DOHH2 (cell line): ENCODE measurements at regions not wholly inside any gene's neighbourhood (a gene's known extent, or its start where the extent isn't known, plus 50 kb on each side); places are given as distances from the start of the nearest gene placed in this dataset.
A peak's percentile ranks its signal among the peaks of the same experiment; 100 is the strongest.

Experiments used
- H3F3A ChIP-seq: fragments of 200-600 bp; sonication (generic), shearing (Covaris generic); 2 replicates; pipeline ENCODE4 v1.6.0; 2016; ENCODE audit warnings: antibody characterized with exemption, mild to moderate bottlenecking; ENCODE audit not compliant: control insufficient read depth, insufficient read depth
- H3K27ac ChIP-seq: fragments of 200-600 bp; sonication (generic); 2 replicates; pipeline ENCODE4 v1.5.1; 2014; ENCODE audit warnings: low read depth, mild to moderate bottlenecking, low read length, moderate library complexity
- H3K27me3 ChIP-seq: fragments of 200-600 bp; sonication (generic); 2 replicates; pipeline ENCODE4 v1.6.1; 2014; ENCODE audit warnings: mild to moderate bottlenecking, low read length, mixed read lengths; ENCODE audit not compliant: control insufficient read depth
- H3K36me3 ChIP-seq: fragments of 200-600 bp; sonication (generic); 2 replicates; pipeline ENCODE4 v1.6.1; 2014; ENCODE audit warnings: mild to moderate bottlenecking, low read length, moderate library complexity, mixed read lengths; ENCODE audit not compliant: control insufficient read depth
- H3K4me1 ChIP-seq: fragments of 200-600 bp; sonication (generic); 2 replicates; pipeline ENCODE4 v1.6.1; 2014; ENCODE audit warnings: mild to moderate bottlenecking, low read length, mixed read lengths; ENCODE audit not compliant: control insufficient read depth
- H3K4me2 ChIP-seq: fragments of 200-600 bp; sonication (generic); 2 replicates; pipeline ENCODE4 v1.6.0; 2014; ENCODE audit warnings: mild to moderate bottlenecking, low read length, moderate library complexity
- H3K4me3 ChIP-seq: fragments of 200-600 bp; sonication (generic); 2 replicates; pipeline ENCODE4 v1.5.1; 2014; ENCODE audit warnings: mild to moderate bottlenecking, low read length, mixed read lengths
- H3K79me2 ChIP-seq: fragments of 200-600 bp; sonication (generic); 2 replicates; pipeline ENCODE4 v1.6.1; 2014; ENCODE audit warnings: mild to moderate bottlenecking, low read length, mixed read lengths; ENCODE audit not compliant: control insufficient read depth
- H3K9me2 ChIP-seq: fragments of 200-600 bp; sonication (generic); replicated peaks from 2 replicates; pipeline ENCODE4 v1.6.1; 2014; ENCODE audit warnings: mild to moderate bottlenecking, low read length, mixed read lengths; ENCODE audit not compliant: control insufficient read depth
- H3K9me3 ChIP-seq: fragments of 200-600 bp; sonication (generic); 2 replicates; pipeline ENCODE4 v1.6.1; 2014; ENCODE audit warnings: antibody characterized with exemption, low read length, mixed read lengths; ENCODE audit not compliant: control insufficient read depth, insufficient read depth
- H4K20me1 ChIP-seq: fragments of 200-600 bp; sonication (generic); 2 replicates; pipeline ENCODE4 v1.6.0; 2014; ENCODE audit warnings: low read depth, mild to moderate bottlenecking, antibody characterized with exemption, low read length, moderate library complexity; ENCODE audit not compliant: control insufficient read depth, insufficient read depth
- EZH2phosphoT487 ChIP-seq: fragments of 200-600 bp; sonication (generic); IDR thresholded peaks from 2 replicates; pipeline ENCODE4 v1.6.1; 2017; ENCODE audit warnings: borderline replicate concordance, mild to moderate bottlenecking, antibody characterized with exemption, low read length, moderate library complexity, mixed read lengths
- TF ChIP-seq, protein P1 (sequence below): fragments of 200-600 bp; sonication (generic); IDR thresholded peaks from one replicate; pipeline ENCODE4 v1.5.1; 2014; ENCODE audit warnings: antibody characterized with exemption, mild to moderate bottlenecking, low read depth, low read length; ENCODE audit not compliant: poor library complexity, severe bottlenecking

DNA sequence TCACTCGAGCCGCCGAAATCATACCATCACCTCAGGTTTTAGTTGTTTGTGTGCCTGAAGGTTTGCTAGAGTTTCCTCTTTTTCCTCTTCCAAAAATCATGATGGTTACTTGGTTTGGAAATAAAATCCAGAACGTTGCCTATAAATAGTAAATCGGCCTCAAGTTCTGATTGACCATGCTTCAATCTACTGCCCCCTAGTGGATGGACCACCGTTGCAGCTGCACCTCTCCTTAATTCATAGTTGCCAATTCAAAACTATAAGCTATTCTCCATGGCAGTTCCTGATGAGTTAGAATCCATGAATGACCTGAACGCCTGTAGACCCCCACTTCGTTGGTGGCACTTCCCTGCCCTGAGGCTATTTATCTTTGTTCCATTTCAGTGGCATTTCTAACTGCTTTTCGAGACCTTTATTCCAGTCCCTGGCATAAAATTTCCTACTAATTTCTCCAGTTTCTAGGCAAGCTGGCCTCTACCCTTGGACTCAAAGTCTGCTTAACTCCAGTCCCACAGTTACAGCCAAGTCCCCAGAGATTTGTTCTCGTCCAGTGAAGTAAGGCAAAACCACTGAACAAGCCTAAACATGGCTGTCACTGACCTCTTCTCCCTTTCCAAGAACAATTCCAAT lies 422.6 kb downstream of the EFNA5 start:
- Histone ChIP-seq H3K9me2 (no peaks in the 10 kb centered on the region), H4K20me1 (no peaks in the 10 kb centered on the region)

DNA sequence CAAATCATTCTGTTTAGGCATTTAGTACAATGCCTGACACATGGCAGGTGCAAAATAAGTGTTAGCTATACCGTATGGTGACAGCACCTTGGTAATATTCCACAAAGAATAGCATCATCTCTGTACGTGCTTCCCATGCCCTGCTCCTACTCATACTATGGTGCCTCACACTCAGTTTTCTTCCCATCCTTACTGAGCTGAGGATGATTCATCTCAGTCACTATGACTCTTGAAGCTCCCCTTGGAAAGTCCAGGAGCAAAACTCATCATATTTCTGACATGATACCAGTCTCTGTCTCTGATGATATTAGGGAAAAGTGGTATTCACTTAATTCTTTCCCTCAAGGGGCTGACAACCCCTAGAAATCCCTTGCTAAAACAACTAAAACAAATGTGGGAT lies 423.3 kb downstream of the EFNA5 start:
- Histone ChIP-seq H3K9me3 (no peaks in the 10 kb centered on the region), H3K4me3 (no peak overlapping the region), H3K79me2 (no peaks in the 10 kb centered on the region), H3F3A (no peaks in the 10 kb centered on the region), H3K27ac (no peak overlapping the region), H3K9me2 (no peaks in the 10 kb centered on the region), H3K27me3 (no peaks in the 10 kb centered on the region), H4K20me1 (no peaks in the 10 kb centered on the region), H3K36me3 (no peaks in the 10 kb centered on the region), H3K4me2 (no peak overlapping the region), H3K4me1 (no peaks in the 10 kb centered on the region)
- TF ChIP-seq EZH2phosphoT487 = no peak

More for the DNA sequence above, 422.6 kb downstream of the EFNA5 start:
- Histone ChIP-seq H3K79me2 (no peaks in the 10 kb centered on the region), H3K9me3 (no peaks in the 10 kb centered on the region), H3K4me1 (no peaks in the 10 kb centered on the region), H3K4me3 (no peak overlapping the region), H3K27me3 (no peaks in the 10 kb centered on the region), H3K27ac (no peak overlapping the region), H3K4me2 (no peak overlapping the region), H3F3A (no peaks in the 10 kb centered on the region), H3K36me3 (no peaks in the 10 kb centered on the region)
- TF ChIP-seq EZH2phosphoT487 = no peak
- TF ChIP-seq, protein P1, sequence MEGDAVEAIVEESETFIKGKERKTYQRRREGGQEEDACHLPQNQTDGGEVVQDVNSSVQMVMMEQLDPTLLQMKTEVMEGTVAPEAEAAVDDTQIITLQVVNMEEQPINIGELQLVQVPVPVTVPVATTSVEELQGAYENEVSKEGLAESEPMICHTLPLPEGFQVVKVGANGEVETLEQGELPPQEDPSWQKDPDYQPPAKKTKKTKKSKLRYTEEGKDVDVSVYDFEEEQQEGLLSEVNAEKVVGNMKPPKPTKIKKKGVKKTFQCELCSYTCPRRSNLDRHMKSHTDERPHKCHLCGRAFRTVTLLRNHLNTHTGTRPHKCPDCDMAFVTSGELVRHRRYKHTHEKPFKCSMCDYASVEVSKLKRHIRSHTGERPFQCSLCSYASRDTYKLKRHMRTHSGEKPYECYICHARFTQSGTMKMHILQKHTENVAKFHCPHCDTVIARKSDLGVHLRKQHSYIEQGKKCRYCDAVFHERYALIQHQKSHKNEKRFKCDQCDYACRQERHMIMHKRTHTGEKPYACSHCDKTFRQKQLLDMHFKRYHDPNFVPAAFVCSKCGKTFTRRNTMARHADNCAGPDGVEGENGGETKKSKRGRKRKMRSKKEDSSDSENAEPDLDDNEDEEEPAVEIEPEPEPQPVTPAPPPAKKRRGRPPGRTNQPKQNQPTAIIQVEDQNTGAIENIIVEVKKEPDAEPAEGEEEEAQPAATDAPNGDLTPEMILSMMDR = peak; percentile 75

DNA sequence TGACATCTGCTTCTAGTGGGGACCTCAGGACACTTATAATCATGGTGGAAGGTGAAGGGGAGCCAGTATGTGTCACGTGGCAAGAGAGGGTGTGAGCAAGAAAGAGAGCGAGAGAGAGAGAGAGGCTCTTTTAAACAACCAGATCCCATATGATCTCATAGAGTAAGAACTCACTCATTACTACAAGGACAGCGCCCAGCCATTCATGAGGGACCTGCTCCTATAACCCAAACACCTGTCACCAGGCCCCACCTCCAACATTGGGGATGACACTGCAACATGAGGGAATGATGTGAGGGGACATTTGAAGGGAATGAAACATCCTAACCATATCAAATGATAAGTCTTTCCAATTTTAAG lies 427.5 kb downstream of the EFNA5 start:
- H3K4me3 ChIP-seq = no peak overlapping the region
- H3K36me3 ChIP-seq = no peaks in the 10 kb centered on the region
- no peaks in the 10 kb centered on the region for H3K79me2 ChIP-seq
- no peaks in the 10 kb centered on the region for H3K9me3 ChIP-seq
- TF ChIP-seq EZH2phosphoT487 = no peak
- TF ChIP-seq, protein P1 = no peak
- H4K20me1 ChIP-seq = no peaks in the 10 kb centered on the region
- H3F3A ChIP-seq = no peaks in the 10 kb centered on the region
- H3K4me1 ChIP-seq = no peaks in the 10 kb centered on the region
- no peak overlapping the region for H3K4me2 ChIP-seq
- H3K27me3 ChIP-seq = no peaks in the 10 kb centered on the region
- no peaks in the 10 kb centered on the region; the same call in 1 of the 2 replicates for H3K9me2 ChIP-seq
- no peak overlapping the region for H3K27ac ChIP-seq

DNA sequence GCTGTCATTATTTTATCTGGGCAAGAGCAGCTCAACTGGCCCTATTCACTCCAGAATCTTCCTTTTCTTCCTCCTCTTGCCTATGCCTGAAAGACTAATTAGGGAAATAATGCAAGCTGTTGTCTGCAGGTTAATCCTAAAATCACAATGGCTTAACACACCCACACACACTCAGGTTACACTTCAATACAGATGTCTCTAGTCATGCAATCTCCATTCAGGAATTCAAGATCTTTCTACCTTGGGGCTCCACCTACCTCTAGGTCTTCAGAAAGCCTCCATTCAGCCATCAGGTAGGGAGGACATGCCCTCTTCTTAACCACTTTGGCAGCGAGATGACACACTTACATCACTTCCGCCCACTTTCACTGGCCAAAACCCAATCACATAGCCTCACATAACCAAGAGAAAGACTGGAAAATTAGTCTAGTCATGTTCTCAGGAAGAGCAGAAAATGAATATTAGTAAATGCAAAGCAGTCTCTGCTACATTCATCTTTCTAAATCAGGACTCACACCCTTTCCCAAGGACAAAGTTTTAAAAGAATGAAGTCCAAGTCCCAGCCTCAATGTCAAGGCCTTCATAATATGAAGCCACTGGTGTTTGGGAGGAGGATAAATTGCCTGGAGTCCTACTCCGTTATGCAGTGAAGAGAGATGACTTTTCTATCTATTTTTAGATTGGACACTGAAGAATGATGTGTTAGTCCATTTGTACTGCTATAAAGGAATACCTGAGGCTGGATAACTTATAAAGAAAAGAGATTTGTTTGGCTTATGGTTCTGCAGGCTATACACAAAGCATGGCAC lies 428.1 kb downstream of the EFNA5 start:
- H3K27me3 ChIP-seq = no peaks in the 10 kb centered on the region
- H3K27ac ChIP-seq = no peak overlapping the region
- no peaks in the 10 kb centered on the region; the same call in 1 of the 2 replicates for H3K9me2 ChIP-seq
- H3K4me2 ChIP-seq = no peak overlapping the region
- H3K79me2 ChIP-seq = no peaks in the 10 kb centered on the region
- H3K4me3 ChIP-seq = no peak overlapping the region
- no peaks in the 10 kb centered on the region for H4K20me1 ChIP-seq
- H3K9me3 ChIP-seq = no peaks in the 10 kb centered on the region
- H3K4me1 ChIP-seq = no peaks in the 10 kb centered on the region
- H3F3A ChIP-seq = no peaks in the 10 kb centered on the region
- H3K36me3 ChIP-seq = no peaks in the 10 kb centered on the region
- no peak for TF ChIP-seq EZH2phosphoT487
- TF ChIP-seq, protein P1 = no peak
